Natural killer cell (primary cell): ENCODE measurements at regions not wholly inside any gene's neighbourhood (a gene's known extent, or its start where the extent isn't known, plus 50 kb on each side); places are given as distances from the start of the nearest gene placed in this dataset.
"Not testable (repeated sequence)": the region's sequence is repeated elsewhere in the genome, so short reads cannot be mapped to it uniquely, and the experiment has no call there.

Experiments
- ATAC-seq, 3 donors: fragments of 150-1000 bp in 2 of 3; fragments of 200-7000 bp in 1 of 3; cut with Tn5 transposase; 1 replicate in 1 of 3; 2 replicates in 2 of 3; pipeline ENCODE4 v1.10.0; 2021; ENCODE audit warnings: mild to moderate bottlenecking in 2 of 3, moderate library complexity in 2 of 3
- DNase-seq, 2 donors: peaks; one replicate each; pipeline versions ENCODE4 v3.0.0 to v3.0.0-alpha.2; 2013 to 2021; ENCODE audit warnings: mixed read lengths in 1 of 2
- H3K27ac ChIP-seq: one replicate; pipeline ENCODE4 v1.5.1; 2013; ENCODE audit warnings: mild to moderate bottlenecking, low read length
- H3K27me3 ChIP-seq: one replicate; pipeline ENCODE4 v1.6.1; 2013; ENCODE audit warnings: low read length; ENCODE audit not compliant: control insufficient read depth, insufficient read depth
- H3K36me3 ChIP-seq: one replicate; pipeline ENCODE4 v1.6.1; 2013; ENCODE audit warnings: low read length; ENCODE audit not compliant: control insufficient read depth, insufficient read depth
- H3K4me1 ChIP-seq: one replicate; pipeline ENCODE4 v1.6.1; 2013; ENCODE audit warnings: low read length; ENCODE audit not compliant: control insufficient read depth, insufficient read depth
- H3K4me3 ChIP-seq: one replicate; pipeline ENCODE4 v1.5.1; 2013; ENCODE audit warnings: low read length
- H3K9me3 ChIP-seq: one replicate; pipeline ENCODE4 v1.6.1; 2013; ENCODE audit warnings: low read length; ENCODE audit not compliant: control insufficient read depth, insufficient read depth
- H3K27ac Mint-ChIP-seq, 2 donors: one replicate each; pipeline ENCODE4 v1.8.0; 2022; ENCODE audit warnings: mild to moderate bottlenecking in 2 of 2, mixed read lengths in 2 of 2, moderate library complexity in 1 of 2
- H3K27me3 Mint-ChIP-seq, 2 donors: one replicate each; pipeline ENCODE4 v1.8.0; 2022; ENCODE audit warnings: low read depth in 2 of 2, mixed read lengths in 2 of 2
- H3K36me3 Mint-ChIP-seq: one replicate; pipeline ENCODE4 v1.8.0; 2022; ENCODE audit warnings: mixed read lengths
- H3K4me1 Mint-ChIP-seq, 2 donors: one replicate each; pipeline ENCODE4 v1.8.0; 2022; ENCODE audit warnings: mixed read lengths in 2 of 2
- H3K4me3 Mint-ChIP-seq: one replicate; pipeline ENCODE4 v1.8.0; 2022; ENCODE audit warnings: mild to moderate bottlenecking, moderate library complexity, mixed read lengths
- H3K9me3 Mint-ChIP-seq, 2 donors: one replicate each; pipeline ENCODE4 v1.8.0; 2022; ENCODE audit warnings: mixed read lengths in 2 of 2
- WGBS: methylation state at CpG from one replicate; pipeline ENCODE4 v1.1.7; 2013; ENCODE audit warnings: missing lambda C conversion rate; ENCODE audit not compliant: insufficient coverage; 5-methylcytosine and 5-hydroxymethylcytosine counted together
- intact Hi-C: fragments of 100-400 bp; cut with micrococcal nuclease; formaldehyde crosslinking; loops from one replicate; pipeline ENCODE4 v1.14.2; 2022

DNA sequence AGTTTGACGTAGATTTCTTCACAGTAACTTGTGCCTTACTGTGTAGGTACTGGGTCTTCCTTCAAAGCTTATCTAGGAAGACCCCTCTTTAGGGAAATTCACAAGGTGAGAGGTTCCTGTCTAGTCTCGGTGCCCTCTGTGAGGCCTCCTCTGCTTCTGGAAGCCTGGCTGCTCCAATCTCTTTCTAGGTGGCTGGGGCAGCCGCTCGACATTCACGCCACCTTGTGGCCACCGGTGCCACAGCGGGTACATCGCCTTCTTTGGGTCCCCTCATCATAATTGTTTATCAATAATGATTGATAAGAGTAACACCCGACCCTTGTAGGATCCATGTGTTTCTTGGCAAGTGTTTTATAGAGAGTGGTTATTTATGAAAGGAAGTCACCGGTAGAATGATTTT, 80.8 kb upstream of the GOLGA6L22 start:
- H3K4me1 ChIP-seq, DNase-seq, H3K27me3 Mint-ChIP-seq, H3K9me3 Mint-ChIP-seq, H3K4me3 ChIP-seq, H3K36me3 Mint-ChIP-seq, H3K9me3 ChIP-seq, H3K27ac ChIP-seq, intact Hi-C loops, H3K27ac Mint-ChIP-seq, H3K27me3 ChIP-seq, H3K4me1 Mint-ChIP-seq, H3K4me3 Mint-ChIP-seq, H3K36me3 ChIP-seq: not testable (repeated sequence)
- peak; percentile 48 to 87 (median 82) for ATAC-seq
- WGBS = no CpG with 5 or more reads among the region's 10 CpGs

DNA sequence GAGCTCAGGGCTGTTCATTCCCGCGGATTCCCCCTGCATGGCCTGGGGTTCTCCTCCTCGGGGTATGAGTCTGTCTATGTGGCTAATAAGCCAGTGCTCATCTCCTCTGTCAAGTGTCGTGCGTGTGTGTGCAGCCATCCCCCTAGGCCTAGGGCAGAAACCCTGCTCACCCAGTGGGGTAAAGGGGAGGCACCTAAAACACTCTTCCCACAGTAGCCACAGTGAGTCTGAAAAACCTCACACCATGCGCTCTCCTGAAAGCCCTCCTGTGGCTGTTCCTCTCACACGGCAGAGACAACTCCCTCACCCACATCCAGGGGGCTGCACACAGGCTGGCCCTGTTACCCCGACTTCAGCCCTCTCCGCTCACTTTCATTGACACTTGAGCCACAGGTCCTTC, 71.0 kb upstream of the GOLGA6L22 start:
- H3K4me3 Mint-ChIP-seq, H3K36me3 ChIP-seq, intact Hi-C loops, H3K4me3 ChIP-seq, H3K4me1 ChIP-seq, H3K27me3 Mint-ChIP-seq, H3K27ac ChIP-seq, H3K27me3 ChIP-seq, H3K4me1 Mint-ChIP-seq, DNase-seq, H3K27ac Mint-ChIP-seq, H3K36me3 Mint-ChIP-seq, H3K9me3 ChIP-seq, H3K9me3 Mint-ChIP-seq: not testable (repeated sequence)
- peak in 2 of 3 donors; percentile 44 to 74 for ATAC-seq
- WGBS = no CpG with 5 or more reads among the region's 9 CpGs

DNA sequence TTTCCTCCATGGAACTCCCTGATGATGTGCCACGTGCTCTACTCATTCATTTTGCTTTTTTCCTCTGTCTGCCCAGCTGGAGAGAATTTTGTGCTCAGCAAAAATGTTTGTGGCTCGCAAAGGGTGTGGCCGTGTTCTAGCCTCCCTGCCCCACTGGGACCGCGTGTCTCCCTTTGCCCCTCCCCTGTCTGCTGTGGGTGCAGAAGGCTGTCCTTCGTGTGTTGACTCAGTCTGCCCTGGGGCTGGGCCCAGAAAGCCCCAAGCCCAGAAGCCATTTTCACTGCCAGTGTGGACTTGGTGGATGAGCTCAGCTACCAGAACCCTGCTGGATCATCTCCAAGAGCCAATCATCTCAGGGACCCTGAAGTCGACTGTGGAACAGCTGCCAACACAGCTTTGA, 70.3 kb upstream of the GOLGA6L22 start:
- H3K4me1 Mint-ChIP-seq, H3K27me3 ChIP-seq, H3K27ac ChIP-seq, H3K27me3 Mint-ChIP-seq, intact Hi-C loops, H3K36me3 ChIP-seq, H3K9me3 ChIP-seq, H3K4me1 ChIP-seq, H3K9me3 Mint-ChIP-seq, H3K4me3 ChIP-seq, H3K36me3 Mint-ChIP-seq: not testable (repeated sequence)
- DNase-seq = peak in 1 of 2 donors; percentile 38
- peak overlapping the region in 1 of 2 donors; percentile 32 for H3K27ac Mint-ChIP-seq
- peak overlapping the region; percentile 57 for H3K4me3 Mint-ChIP-seq
- peak; percentile 50 to 86 (median 77) for ATAC-seq
- WGBS = 17% methylated on average over 1 of the region's 7 CpGs

DNA sequence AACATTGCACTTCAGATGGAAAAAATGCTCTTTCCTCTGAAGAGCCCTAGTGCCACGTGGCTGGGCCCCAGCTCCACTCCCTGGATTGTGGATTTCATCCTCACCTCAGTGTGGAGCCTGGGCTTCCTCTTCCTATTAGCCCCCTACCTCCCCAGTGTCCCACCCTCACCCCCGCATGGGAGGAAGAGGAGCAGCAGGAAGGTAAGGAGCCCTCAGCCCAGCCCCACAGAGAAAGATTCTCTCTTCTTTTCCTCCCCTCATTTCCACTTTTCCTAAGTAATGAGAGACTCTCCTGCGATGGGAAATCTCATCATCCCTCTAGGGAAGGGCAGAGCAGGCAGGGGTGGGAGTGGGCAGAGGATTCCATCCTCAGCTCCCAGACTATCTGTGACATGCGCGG, 57.5 kb upstream of the GOLGA6L22 start:
- not testable (repeated sequence) for H3K27me3 ChIP-seq, H3K36me3 Mint-ChIP-seq

DNA sequence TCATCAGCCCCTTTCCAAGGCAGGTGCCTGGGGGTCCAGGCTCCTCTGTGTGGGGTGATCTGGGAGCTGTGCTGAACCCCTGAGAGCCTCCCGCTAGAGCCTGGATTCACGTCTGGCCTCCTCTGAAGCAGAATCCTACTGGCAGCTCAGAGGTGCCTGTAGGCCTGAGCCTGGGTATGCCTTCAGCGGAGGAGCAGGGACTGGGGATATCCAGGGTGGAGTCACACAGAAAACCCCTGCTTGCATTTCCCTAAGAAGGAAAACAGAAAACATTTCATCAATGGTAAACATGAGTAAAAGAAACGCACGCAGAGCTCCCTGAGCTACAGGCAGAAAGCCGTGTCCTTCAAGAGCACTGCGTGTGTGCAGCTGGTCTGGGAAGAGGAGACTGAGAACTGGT, 57.0 kb upstream of the GOLGA6L22 start:
- H3K9me3 ChIP-seq, H3K4me3 ChIP-seq, H3K27ac ChIP-seq, H3K27ac Mint-ChIP-seq, H3K4me3 Mint-ChIP-seq, H3K27me3 Mint-ChIP-seq, H3K4me1 Mint-ChIP-seq, intact Hi-C loops, DNase-seq, H3K36me3 Mint-ChIP-seq, H3K9me3 Mint-ChIP-seq, H3K4me1 ChIP-seq, H3K27me3 ChIP-seq, H3K36me3 ChIP-seq: not testable (repeated sequence)
- WGBS = 100% methylated on average over 1 of the region's 7 CpGs
- ATAC-seq = peak in 1 of 3 donors; percentile 37

More for the DNA sequence above, 57.5 kb upstream of the GOLGA6L22 start:
- H3K4me3 ChIP-seq, H3K4me3 Mint-ChIP-seq, H3K27ac Mint-ChIP-seq, H3K36me3 ChIP-seq, H3K9me3 ChIP-seq, H3K9me3 Mint-ChIP-seq, H3K27ac ChIP-seq, H3K27me3 Mint-ChIP-seq, ATAC-seq, H3K4me1 Mint-ChIP-seq, H3K4me1 ChIP-seq, DNase-seq, intact Hi-C loops: not testable (repeated sequence)
- no CpG with 5 or more reads among the region's 5 CpGs for WGBS

DNA sequence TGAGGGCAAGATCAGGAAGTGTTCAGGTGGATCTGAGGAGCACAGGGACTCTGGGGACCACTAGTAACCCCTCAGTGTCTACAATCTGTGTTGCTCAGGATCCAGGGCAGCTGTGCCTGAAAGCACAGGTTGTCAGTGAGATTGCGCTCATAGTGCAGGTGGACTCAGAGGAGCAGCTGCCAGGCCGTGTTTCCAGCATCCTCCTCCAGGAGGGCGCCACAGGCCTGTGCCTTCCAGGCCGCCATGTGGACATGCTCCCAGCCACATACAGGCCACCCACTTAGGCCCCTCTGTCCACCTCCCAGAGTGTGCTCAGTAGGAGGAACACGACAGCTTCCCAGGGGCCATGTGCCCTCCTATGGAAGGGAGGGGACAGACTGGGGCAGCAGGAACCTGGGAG, 52.9 kb upstream of the GOLGA6L22 start:
- H3K27ac ChIP-seq, H3K4me3 Mint-ChIP-seq, H3K36me3 ChIP-seq, H3K27me3 Mint-ChIP-seq, H3K36me3 Mint-ChIP-seq, ATAC-seq, H3K4me1 Mint-ChIP-seq, H3K4me1 ChIP-seq, H3K4me3 ChIP-seq, DNase-seq, intact Hi-C loops, H3K27me3 ChIP-seq, H3K27ac Mint-ChIP-seq, H3K9me3 Mint-ChIP-seq, H3K9me3 ChIP-seq: not testable (repeated sequence)
- WGBS = no CpG with 5 or more reads among the region's 5 CpGs
